ENCODE measurements at regions not wholly inside any gene's neighbourhood (a gene's known extent, or its start where the extent isn't known, plus 50 kb on each side); places are given as distances from the start of the nearest gene placed in this dataset.

DNA sequence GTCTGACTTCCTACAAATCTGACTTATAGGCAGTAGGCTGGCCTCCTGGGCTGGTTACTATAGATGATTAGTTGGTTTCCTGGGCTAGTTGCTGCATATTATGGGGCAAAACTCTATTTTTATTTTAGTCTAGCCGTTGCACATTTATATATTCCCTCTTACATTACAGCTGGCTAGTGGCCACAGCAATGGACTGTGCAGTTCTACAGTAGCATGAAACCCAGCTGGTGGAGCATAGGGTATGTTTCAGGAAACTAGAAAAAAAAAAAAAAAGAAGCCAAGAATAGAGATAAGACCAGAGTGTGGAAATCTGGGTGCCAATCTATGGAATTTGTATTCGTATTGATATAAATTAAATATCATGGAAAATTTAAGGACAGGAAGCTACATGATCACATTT lies 304.4 kb upstream of the NBEA start:
- TF ChIP-seq CTCF (IDR thresholded peaks at IDR 0.05; ENCODE audit: unreplicated experiment): no peak
- no peaks in the 10 kb centered on the region for H3K4me1 Mint-ChIP-seq (ENCODE audit: insufficient read depth, unreplicated experiment)
- H3K36me3 Mint-ChIP-seq (ENCODE audit: insufficient read depth, unreplicated experiment): no peaks in the 10 kb centered on the region
- ChIA-PET CTCF (no interaction called here), POLR2A (no interaction called here)
- no peak for DNase-seq (ENCODE audit: unreplicated experiment)
- H3K4me3 Mint-ChIP-seq (ENCODE audit: unreplicated experiment): no peak overlapping the region
- no peak overlapping the region for H3K27ac Mint-ChIP-seq (ENCODE audit: low read depth, unreplicated experiment)
- intact Hi-C loops (cut with micrococcal nuclease): no loop called here
- no TSS peak for BruUV-seq (replicated peaks)
- H3K9me3 Mint-ChIP-seq (ENCODE audit: unreplicated experiment): no peaks in the 10 kb centered on the region
- H3K27me3 Mint-ChIP-seq (ENCODE audit: insufficient read depth, unreplicated experiment): no peaks in the 10 kb centered on the region

GRCh38 chr13:34638897-34639296 lies 303.2 kb upstream of the NBEA start:
- ChIA-PET CTCF (interaction anchor here (0.7 kb wide), 1 partner anchor 24 kb away, joined by 5 read pairs; no protein-coding TSS in a partner anchor), POLR2A (interaction anchor here (0.6 kb wide), 1 partner anchor 336 kb away, joined by 3 read pairs; no protein-coding TSS in a partner anchor)
- Mint-ChIP-seq H3K36me3 (ENCODE audit: insufficient read depth, unreplicated experiment) (no peaks in the 10 kb centered on the region), H3K4me1 (ENCODE audit: insufficient read depth, unreplicated experiment) (no peaks in the 10 kb centered on the region), H3K9me3 (ENCODE audit: unreplicated experiment) (no peaks in the 10 kb centered on the region), H3K27ac (ENCODE audit: low read depth, unreplicated experiment) (no peak overlapping the region), H3K27me3 (ENCODE audit: insufficient read depth, unreplicated experiment) (no peaks in the 10 kb centered on the region), H3K4me3 (ENCODE audit: unreplicated experiment) (no peak overlapping the region)
- no TSS peak for BruUV-seq (replicated peaks)
- TF ChIP-seq CTCF (IDR thresholded peaks at IDR 0.05; ENCODE audit: unreplicated experiment): no peak
- DNase-seq (ENCODE audit: unreplicated experiment): no peak
- intact Hi-C loops (cut with micrococcal nuclease): no loop called here

GRCh38 chr13:34640179-34640992 lies 301.7 kb upstream of the NBEA start:
- no peak for DNase-seq (ENCODE audit: unreplicated experiment)
- Mint-ChIP-seq H3K4me3 (ENCODE audit: unreplicated experiment) (no peak overlapping the region), H3K27ac (ENCODE audit: low read depth, unreplicated experiment) (no peak overlapping the region), H3K9me3 (ENCODE audit: unreplicated experiment) (no peaks in the 10 kb centered on the region), H3K27me3 (ENCODE audit: insufficient read depth, unreplicated experiment) (no peaks in the 10 kb centered on the region), H3K4me1 (ENCODE audit: insufficient read depth, unreplicated experiment) (no peaks in the 10 kb centered on the region), H3K36me3 (ENCODE audit: insufficient read depth, unreplicated experiment) (no peaks in the 10 kb centered on the region)
- CTCF ChIA-PET: interaction anchor here (0.7 to 0.9 kb wide), 2 partner anchors 10 to 185 kb away, joined by 3 to 4 read pairs; no protein-coding TSS in a partner anchor
- no peak for TF ChIP-seq CTCF (IDR thresholded peaks at IDR 0.05; ENCODE audit: unreplicated experiment)
- POLR2A ChIA-PET: interaction anchor here (0.6 kb wide), 1 partner anchor 478 kb away, joined by 3 read pairs; no protein-coding TSS in a partner anchor
- intact Hi-C loops (cut with micrococcal nuclease): no loop called here
- BruUV-seq (replicated peaks): no TSS peak

GRCh38 chr13:34640993-34641330 lies 301.1 kb upstream of the NBEA start:
- CTCF ChIA-PET: interaction anchor here (0.7 kb wide), 1 partner anchor 185 kb away, joined by 3 read pairs; no protein-coding TSS in a partner anchor
- no TSS peak for BruUV-seq (replicated peaks)
- H3K4me1 Mint-ChIP-seq (ENCODE audit: insufficient read depth, unreplicated experiment): no peaks in the 10 kb centered on the region

More at GRCh38 chr13:34640993-34641330, 301.1 kb upstream of the NBEA start:
- no peak for DNase-seq (ENCODE audit: unreplicated experiment)
- TF ChIP-seq CTCF (IDR thresholded peaks at IDR 0.05; ENCODE audit: unreplicated experiment): no peak
- Mint-ChIP-seq H3K27me3 (ENCODE audit: insufficient read depth, unreplicated experiment) (no peaks in the 10 kb centered on the region), H3K9me3 (ENCODE audit: unreplicated experiment) (no peaks in the 10 kb centered on the region), H3K4me3 (ENCODE audit: unreplicated experiment) (no peak overlapping the region), H3K36me3 (ENCODE audit: insufficient read depth, unreplicated experiment) (no peaks in the 10 kb centered on the region), H3K27ac (ENCODE audit: low read depth, unreplicated experiment) (no peak overlapping the region)
- intact Hi-C loops (cut with micrococcal nuclease): no loop called here
- POLR2A ChIA-PET: no interaction called here

Data from MCF 10A (cell line).